WTC11 (cell line): ENCODE measurements at regions not wholly inside any gene's neighbourhood (a gene's known extent, or its start where the extent isn't known, plus 50 kb on each side); places are given as distances from the start of the nearest gene placed in this dataset.

Experiments
- ATF1 ChIP-seq: sonication (generic); formaldehyde crosslinking; IDR thresholded peaks from 2 replicates; pipeline ENCODE4 v1.8.1; 2023; ENCODE audit warnings: mild to moderate bottlenecking, moderate library complexity, missing genetic modification reagents
- RORB ChIP-seq: fragments of 250-450 bp; sonication (Bioruptor Pico); IDR thresholded peaks from 2 replicates; pipeline ENCODE4 v1.9.0; 2021; ENCODE audit warnings: mild to moderate bottlenecking
- ZNF317 ChIP-seq: sonication (generic); formaldehyde crosslinking; IDR thresholded peaks from 2 replicates; pipeline ENCODE4 v1.8.1; 2023; ENCODE audit warnings: low read depth, mild to moderate bottlenecking, moderate library complexity, missing genetic modification reagents, borderline replicate concordance
- ZNF671 ChIP-seq: fragments of 250-450 bp; sonication (Bioruptor Pico); IDR thresholded peaks from 2 replicates; pipeline ENCODE4 v1.8.0; 2021; ENCODE audit warnings: mild to moderate bottlenecking
- TF ChIP-seq, protein P1 (sequence below): sonication (generic); formaldehyde crosslinking; IDR thresholded peaks from 2 replicates; pipeline ENCODE4 v1.8.1; 2023; ENCODE audit warnings: mild to moderate bottlenecking, missing genetic modification reagents, borderline replicate concordance

DNA sequence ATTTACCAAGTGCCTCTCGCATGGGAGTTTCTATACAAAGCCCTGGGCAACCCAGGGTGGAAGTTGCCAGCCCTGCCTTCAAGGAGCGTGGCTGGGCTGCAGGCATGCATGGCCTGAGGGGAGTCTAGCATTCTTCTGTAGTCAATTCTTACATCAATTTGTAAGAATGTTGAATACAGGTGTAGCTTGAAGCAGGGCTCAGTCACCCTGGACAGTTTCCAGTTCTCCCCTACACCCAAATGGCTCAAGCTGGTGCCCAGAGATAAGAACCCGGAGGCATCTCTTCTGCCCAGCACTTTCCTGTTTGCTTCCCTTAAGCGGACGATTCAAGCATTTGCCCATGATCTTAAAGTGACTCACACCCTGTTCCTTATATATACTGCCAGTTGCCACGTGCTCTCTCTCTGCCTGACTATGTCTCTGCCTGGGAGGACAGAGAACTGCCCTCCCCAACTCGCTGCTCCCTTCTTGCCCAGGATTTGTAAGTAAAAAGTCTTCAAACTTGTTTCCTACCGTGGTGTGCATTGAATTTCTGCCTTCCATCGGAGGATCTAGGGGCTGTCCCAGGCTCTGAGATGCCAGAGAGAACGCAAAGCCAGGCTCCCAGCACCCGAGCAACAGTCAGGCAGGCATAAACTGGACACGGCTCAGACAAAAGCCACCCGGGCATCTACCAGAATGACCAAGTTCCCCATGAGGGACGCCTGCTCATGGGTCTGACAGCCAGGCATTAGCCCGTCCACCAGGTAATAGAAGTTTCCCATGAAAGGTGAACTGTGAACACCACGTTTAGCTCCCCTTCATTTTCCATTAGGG lies 50.9 kb upstream of the AJAP1 start (continued):
- TF ChIP-seq RORB (CRISPR knock-in tag) (no peak), ZNF317 (CRISPR knock-in tag) (no peak), ATF1 (CRISPR knock-in tag) (no peak), ZNF671 (no peak)
- TF ChIP-seq, protein P1, sequence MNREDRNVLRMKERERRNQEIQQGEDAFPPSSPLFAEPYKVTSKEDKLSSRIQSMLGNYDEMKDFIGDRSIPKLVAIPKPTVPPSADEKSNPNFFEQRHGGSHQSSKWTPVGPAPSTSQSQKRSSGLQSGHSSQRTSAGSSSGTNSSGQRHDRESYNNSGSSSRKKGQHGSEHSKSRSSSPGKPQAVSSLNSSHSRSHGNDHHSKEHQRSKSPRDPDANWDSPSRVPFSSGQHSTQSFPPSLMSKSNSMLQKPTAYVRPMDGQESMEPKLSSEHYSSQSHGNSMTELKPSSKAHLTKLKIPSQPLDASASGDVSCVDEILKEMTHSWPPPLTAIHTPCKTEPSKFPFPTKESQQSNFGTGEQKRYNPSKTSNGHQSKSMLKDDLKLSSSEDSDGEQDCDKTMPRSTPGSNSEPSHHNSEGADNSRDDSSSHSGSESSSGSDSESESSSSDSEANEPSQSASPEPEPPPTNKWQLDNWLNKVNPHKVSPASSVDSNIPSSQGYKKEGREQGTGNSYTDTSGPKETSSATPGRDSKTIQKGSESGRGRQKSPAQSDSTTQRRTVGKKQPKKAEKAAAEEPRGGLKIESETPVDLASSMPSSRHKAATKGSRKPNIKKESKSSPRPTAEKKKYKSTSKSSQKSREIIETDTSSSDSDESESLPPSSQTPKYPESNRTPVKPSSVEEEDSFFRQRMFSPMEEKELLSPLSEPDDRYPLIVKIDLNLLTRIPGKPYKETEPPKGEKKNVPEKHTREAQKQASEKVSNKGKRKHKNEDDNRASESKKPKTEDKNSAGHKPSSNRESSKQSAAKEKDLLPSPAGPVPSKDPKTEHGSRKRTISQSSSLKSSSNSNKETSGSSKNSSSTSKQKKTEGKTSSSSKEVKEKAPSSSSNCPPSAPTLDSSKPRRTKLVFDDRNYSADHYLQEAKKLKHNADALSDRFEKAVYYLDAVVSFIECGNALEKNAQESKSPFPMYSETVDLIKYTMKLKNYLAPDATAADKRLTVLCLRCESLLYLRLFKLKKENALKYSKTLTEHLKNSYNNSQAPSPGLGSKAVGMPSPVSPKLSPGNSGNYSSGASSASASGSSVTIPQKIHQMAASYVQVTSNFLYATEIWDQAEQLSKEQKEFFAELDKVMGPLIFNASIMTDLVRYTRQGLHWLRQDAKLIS (CRISPR knock-in tag), result no peak
